ENCODE measurements at regions not wholly inside any gene's neighbourhood (a gene's known extent, or its start where the extent isn't known, plus 50 kb on each side); places are given as distances from the start of the nearest gene placed in this dataset.

GRCh38 chr5:103851091-103851490, 288.5 kb upstream of the NUDT12 start:
- TF ChIP-seq POLR2A (IDR thresholded peaks at IDR 0.05) (no peak), EP300 (IDR thresholded peaks at IDR 0.05) (no peak), CTCF (IDR thresholded peaks at IDR 0.05) (no peak), POLR2AphosphoS5 (IDR thresholded peaks at IDR 0.05) (no peak)
- H3K27me3 ChIP-seq, result no peaks in the 10 kb centered on the region
- DNase-seq (no peak), ATAC-seq (ENCODE audit: low FRiP score in 2 of 2) (no peak)
- no peaks in the 10 kb centered on the region for H3K4me1 ChIP-seq
- no peaks in the 10 kb centered on the region for H3K9me3 ChIP-seq
- no peak overlapping the region for H3K27ac ChIP-seq
- H3K4me3 ChIP-seq, result no peak overlapping the region
- 90 to 97% methylated on average over 1 of the region's 1 CpG for WGBS, 2 donors
- no peaks in the 10 kb centered on the region for H3K36me3 ChIP-seq

GRCh38 chr5:103849934-103850333, 287.3 kb upstream of the NUDT12 start:
- 74 to 82% methylated on average over 3 of the region's 3 CpGs for WGBS, 2 donors
- DNase-seq, result no peak
- Histone ChIP-seq H3K4me1 (no peaks in the 10 kb centered on the region), H3K27ac (no peak overlapping the region), H3K36me3 (no peaks in the 10 kb centered on the region), H3K9me3 (no peaks in the 10 kb centered on the region), H3K4me3 (no peak overlapping the region), H3K27me3 (no peaks in the 10 kb centered on the region)
- ATAC-seq (ENCODE audit: low FRiP score in 2 of 2), result no peak
- no peak for TF ChIP-seq CTCF (IDR thresholded peaks at IDR 0.05)

- WGBS, 2 donors, result 84 to 86% methylated on average over 3 of the region's 3 CpGs
- DNase-seq (no peak), ATAC-seq (ENCODE audit: low FRiP score in 2 of 2) (no peak)
- Histone ChIP-seq H3K4me1 (no peaks in the 10 kb centered on the region), H3K9me3 (no peaks in the 10 kb centered on the region), H3K27ac (no peak overlapping the region), H3K36me3 (no peaks in the 10 kb centered on the region), H3K4me3 (no peak overlapping the region), H3K27me3 (no peaks in the 10 kb centered on the region)
- TF ChIP-seq POLR2AphosphoS5 (IDR thresholded peaks at IDR 0.05) (no peak), POLR2A (IDR thresholded peaks at IDR 0.05) (no peak), CTCF (IDR thresholded peaks at IDR 0.05) (no peak), EP300 (IDR thresholded peaks at IDR 0.05) (no peak)
Measured at GRCh38 chr5:103847060-103847459, 284.5 kb upstream of the NUDT12 start.

GRCh38 chr5:103842936-103843335, 280.3 kb upstream of the NUDT12 start:
- Histone ChIP-seq H3K4me1 (no peaks in the 10 kb centered on the region), H3K4me3 (no peak overlapping the region), H3K27me3 (no peaks in the 10 kb centered on the region), H3K9me3 (no peaks in the 10 kb centered on the region), H3K36me3 (no peaks in the 10 kb centered on the region), H3K27ac (no peak overlapping the region)
- ATAC-seq (ENCODE audit: low FRiP score in 2 of 2) (no peak), DNase-seq (no peak)
- no peak for TF ChIP-seq EP300 (IDR thresholded peaks at IDR 0.05)
- TF ChIP-seq CTCF (IDR thresholded peaks at IDR 0.05), result no peak
- TF ChIP-seq POLR2AphosphoS5 (IDR thresholded peaks at IDR 0.05), result no peak
- no peak for TF ChIP-seq POLR2A (IDR thresholded peaks at IDR 0.05)

GRCh38 chr5:103840600-103840999, 278.0 kb upstream of the NUDT12 start:
- Histone ChIP-seq H3K36me3 (no peaks in the 10 kb centered on the region), H3K9me3 (no peaks in the 10 kb centered on the region), H3K27ac (no peak overlapping the region), H3K27me3 (no peaks in the 10 kb centered on the region), H3K4me3 (no peak overlapping the region), H3K4me1 (no peaks in the 10 kb centered on the region)
- DNase-seq (no peak), ATAC-seq (ENCODE audit: low FRiP score in 2 of 2) (no peak)
- TF ChIP-seq CTCF (IDR thresholded peaks at IDR 0.05) (no peak), EP300 (IDR thresholded peaks at IDR 0.05) (no peak), POLR2AphosphoS5 (IDR thresholded peaks at IDR 0.05) (no peak), POLR2A (IDR thresholded peaks at IDR 0.05) (no peak)
- WGBS, 2 donors, result 27 to 57% methylated on average over 1 of the region's 1 CpG
